Amniotic epithelial cell (primary cell): ENCODE measurements at regions not wholly inside any gene's neighbourhood (a gene's known extent, or its start where the extent isn't known, plus 50 kb on each side); places are given as distances from the start of the nearest gene placed in this dataset.

Source experiments
- DNase-seq: peaks from one replicate; pipeline ENCODE4 v3.0.0-alpha.2; 2010; ENCODE audit warnings: low read depth

- no peak for DNase-seq
Measured at GRCh38 chr2:19719540-19719939, 182.2 kb downstream of the TTC32 start.

- DNase-seq = no peak
Measured at GRCh38 chr2:19717446-19717845, 184.3 kb downstream of the TTC32 start.

- DNase-seq = no peak
Measured at GRCh38 chr2:19714926-19715325, 186.9 kb downstream of the TTC32 start.

- DNase-seq = no peak
Measured at GRCh38 chr2:19712850-19713249, 188.9 kb downstream of the TTC32 start.

GRCh38 chr2:19711470-19712372 is 190.1 kb downstream of the TTC32 start:
- peak; percentile 94 for DNase-seq

- no peak for DNase-seq
Measured at GRCh38 chr2:19710230-19710629, 191.6 kb downstream of the TTC32 start.

GRCh38 chr2:19709553-19709952 is 192.2 kb downstream of the TTC32 start:
- DNase-seq = no peak

GRCh38 chr2:19708776-19709175 is 193.0 kb downstream of the TTC32 start:
- no peak for DNase-seq

- no peak for DNase-seq
Measured at GRCh38 chr2:19706332-19706731, 195.5 kb downstream of the TTC32 start.

- no peak for DNase-seq
Measured at GRCh38 chr2:19702267-19702666, 199.5 kb downstream of the TTC32 start.

- no peak for DNase-seq
Measured at GRCh38 chr2:19700861-19701585, 200.8 kb downstream of the TTC32 start.

- DNase-seq = no peak
Measured at GRCh38 chr2:19697131-19697530, 204.7 kb downstream of the TTC32 start.

- DNase-seq = no peak
Measured at GRCh38 chr2:19695706-19696105, 206.1 kb downstream of the TTC32 start.

GRCh38 chr2:19691892-19692291 is 209.9 kb downstream of the TTC32 start:
- no peak for DNase-seq

GRCh38 chr2:19690429-19690828 is 211.4 kb downstream of the TTC32 start:
- DNase-seq = no peak

GRCh38 chr2:19689646-19690168 is 212.1 kb downstream of the TTC32 start:
- DNase-seq = no peak

- no peak for DNase-seq
Measured at GRCh38 chr2:19688059-19688458, 213.7 kb downstream of the TTC32 start.

- no peak for DNase-seq
Measured at GRCh38 chr2:19687017-19687659, 214.6 kb downstream of the TTC32 start.

GRCh38 chr2:19686439-19686838 is 215.3 kb downstream of the TTC32 start:
- no peak for DNase-seq

- DNase-seq = peak; percentile 32
Measured at GRCh38 chr2:19685731-19686130, 216.1 kb downstream of the TTC32 start.

GRCh38 chr2:19684516-19684915 is 217.3 kb downstream of the TTC32 start:
- no peak for DNase-seq

- DNase-seq = no peak
Measured at GRCh38 chr2:19683556-19683955, 218.2 kb downstream of the TTC32 start.

- DNase-seq = peak; percentile 14
Measured at GRCh38 chr2:19682493-19682892, 219.3 kb downstream of the TTC32 start.
